A673 (cell line): ENCODE measurements at regions not wholly inside any gene's neighbourhood (a gene's known extent, or its start where the extent isn't known, plus 50 kb on each side); places are given as distances from the start of the nearest gene placed in this dataset.

Experiments used
- CTCF ChIP-seq: fragments of 300-800, 200-600 bp; sonication (generic); conservative IDR thresholded peaks from 2 replicates; pipeline ENCODE4 v1.5.1; 2017; ENCODE audit warnings: low read depth, mild to moderate bottlenecking, antibody characterized with exemption, low read length, moderate library complexity, mixed read lengths
- EZH2 ChIP-seq: fragments of 200-600 bp; sonication (generic); IDR thresholded peaks from 2 replicates; pipeline ENCODE4 v1.6.1; 2017; ENCODE audit warnings: borderline replicate concordance, low read depth, mild to moderate bottlenecking, mixed read lengths, antibody characterized with exemption, low read length; ENCODE audit not compliant: poor library complexity, severe bottlenecking

- no peak for TF ChIP-seq CTCF
- TF ChIP-seq EZH2: no peak
These were observed 725.8 kb upstream of the POM121L12 start for GRCh38 chr7:52309631-52310030.
